HepG2 (cell line): ENCODE measurements at regions not wholly inside any gene's neighbourhood (a gene's known extent, or its start where the extent isn't known, plus 50 kb on each side); places are given as distances from the start of the nearest gene placed in this dataset.

Experiments
- CTCF ChIP-seq: sonication (generic); formaldehyde crosslinking; IDR thresholded peaks from 2 replicates; pipeline ENCODE4 v1.5.0; 2020; ENCODE audit warnings: mild to moderate bottlenecking, missing genetic modification reagents, moderate library complexity
- ELF4 ChIP-seq: sonication (generic); formaldehyde crosslinking; IDR thresholded peaks from 2 replicates; pipeline ENCODE4 v1.5.0; 2020; ENCODE audit warnings: missing genetic modification reagents, mild to moderate bottlenecking, moderate library complexity, borderline replicate concordance
- ETV5 ChIP-seq: IDR thresholded peaks from 2 replicates; pipeline ENCODE4 v1.6.1; 2018; ENCODE audit warnings: missing biosample characterization, missing genetic modification reagents, inconsistent platforms, borderline replicate concordance
- POLR2A ChIP-seq, 2 experiments: IDR thresholded peaks; 2 replicates each; pipeline ENCODE4 v1.6.1; 2011; ENCODE audit warnings: low read depth in 2 of 2, low read length in 2 of 2, mild to moderate bottlenecking in 1 of 2, moderate library complexity in 1 of 2; ENCODE audit not compliant: insufficient read depth in 1 of 2
- RFX5 ChIP-seq: IDR thresholded peaks from 2 replicates; pipeline ENCODE4 v1.6.1; 2011; ENCODE audit warnings: low read depth, low read length, improper control_type of control experiment
- SP1 ChIP-seq, 2 experiments: fragments of 450-650 bp in 1 of 2; sonication (generic) in 1 of 2; formaldehyde crosslinking in 1 of 2; IDR thresholded peaks; 2 replicates each; pipeline versions ENCODE4 v1.4.0 to v1.6.1; 2016 to 2020; ENCODE audit warnings: missing genetic modification reagents in 1 of 2
- ZMYM4 ChIP-seq: sonication (generic); formaldehyde crosslinking; IDR thresholded peaks from 2 replicates; pipeline ENCODE4 v1.8.1; 2023; ENCODE audit warnings: mild to moderate bottlenecking, missing genetic modification reagents
- ZNF740 ChIP-seq: sonication (generic); formaldehyde crosslinking; IDR thresholded peaks from 2 replicates; pipeline ENCODE4 v1.4.0; 2020; ENCODE audit warnings: missing genetic modification reagents
- ZNF777 ChIP-seq: sonication (generic); formaldehyde crosslinking; IDR thresholded peaks from 2 replicates; pipeline ENCODE4 v1.4.0; 2020; ENCODE audit warnings: missing genetic modification reagents
- ZNF788 ChIP-seq: sonication (generic); formaldehyde crosslinking; IDR thresholded peaks from 2 replicates; pipeline ENCODE4 v1.5.0; 2020; ENCODE audit warnings: mild to moderate bottlenecking, missing genetic modification reagents, borderline replicate concordance

- TF ChIP-seq ZMYM4: no peak
- TF ChIP-seq POLR2A (IDR thresholded peaks at IDR 0.05; ENCODE audit: insufficient read depth in 1 of 2, low read depth in 2 of 2, low read length in 2 of 2): no peak
- TF ChIP-seq ETV5 (CRISPR knock-in tag): no peak
- TF ChIP-seq SP1 (IDR thresholded peaks at IDR 0.05): no peak
- no peak for TF ChIP-seq SP1 (CRISPR knock-in tag; IDR thresholded peaks at IDR 0.05)
- no peak for TF ChIP-seq ZNF788 (CRISPR knock-in tag)
- TF ChIP-seq ZNF740 (CRISPR knock-in tag): no peak
- no peak for TF ChIP-seq CTCF (CRISPR knock-in tag)
- TF ChIP-seq RFX5: no peak
- TF ChIP-seq ZNF777 (CRISPR knock-in tag): no peak
- TF ChIP-seq ELF4: no peak
Measured at GRCh38 chr3:111385971-111386495, 156.0 kb upstream of the CD96 start.
